GM18951 (cell line): ENCODE measurements at regions not wholly inside any gene's neighbourhood (a gene's known extent, or its start where the extent isn't known, plus 50 kb on each side); places are given as distances from the start of the nearest gene placed in this dataset.

Source experiments
- POLR2A ChIP-seq: IDR thresholded peaks from 4 replicates; pipeline ENCODE4 v1.6.1; 2011; ENCODE audit warnings: mild to moderate bottlenecking; ENCODE audit not compliant: insufficient read length, insufficient read depth; ENCODE audit errors: extremely low read depth
- in situ Hi-C: fragments of 300-500 bp; cut with MboI; formaldehyde crosslinking; loops from one replicate; pipeline ENCODE4 v1.12.0; 2022; ENCODE audit warnings: low sequenced_read_pairs, mixed read lengths, inconsistent platforms; ENCODE audit not compliant: unreplicated experiment

- no peak for TF ChIP-seq POLR2A
- in situ Hi-C loops, result no loop called here
Measured at GRCh38 chr1:30262158-30262557, 461.2 kb downstream of the MATN1 start.

DNA sequence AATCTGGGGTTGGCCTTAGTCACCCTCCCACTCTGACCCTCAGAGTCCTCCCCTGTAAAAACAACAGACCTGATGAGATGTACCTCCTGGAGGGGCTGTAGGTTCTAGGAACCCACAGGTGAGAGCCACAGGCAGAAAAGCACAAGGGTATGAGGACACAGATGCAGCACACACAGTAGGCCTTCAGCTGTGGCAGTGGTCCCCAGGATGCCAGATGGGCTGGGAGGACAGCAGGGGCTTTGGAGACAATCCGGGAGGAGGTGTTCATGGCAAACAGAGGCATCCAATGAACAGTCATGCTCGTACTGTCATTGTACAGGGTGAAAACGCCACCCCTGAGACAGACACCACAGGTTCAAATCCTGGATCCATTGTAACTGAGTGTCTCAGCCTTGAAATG lies 463.1 kb downstream of the MATN1 start:
- TF ChIP-seq POLR2A, result no peak
- in situ Hi-C loops, result no loop called here

- TF ChIP-seq POLR2A, result no peak
Measured at GRCh38 chr1:30259631-30260030, 463.8 kb downstream of the MATN1 start.

DNA sequence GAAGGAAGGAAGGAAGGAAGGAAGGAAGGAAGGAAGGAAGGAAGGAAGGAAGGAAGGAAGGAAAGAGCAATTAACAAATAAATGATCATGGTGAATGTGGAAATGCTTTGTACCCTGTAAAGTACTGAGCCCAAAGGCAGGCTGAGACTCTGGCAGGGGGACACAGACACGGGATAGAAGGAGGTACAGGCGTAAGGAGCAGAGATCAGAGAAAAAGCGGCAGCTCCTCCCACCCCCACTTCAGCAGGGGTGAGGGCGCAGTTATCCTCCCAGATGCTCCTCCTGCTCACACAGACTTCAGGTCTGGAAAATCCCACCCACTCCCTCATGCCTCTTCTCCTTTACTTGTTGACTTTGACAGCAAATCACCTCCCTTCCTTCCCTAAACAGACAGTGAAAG lies 464.5 kb downstream of the MATN1 start:
- TF ChIP-seq POLR2A, result no peak
- in situ Hi-C loops, result no loop called here

More at GRCh38 chr1:30259631-30260030, 463.8 kb downstream of the MATN1 start:
- in situ Hi-C loops, result no loop called here

GRCh38 chr1:30258471-30258870 lies 464.9 kb downstream of the MATN1 start:
- no peak for TF ChIP-seq POLR2A

DNA sequence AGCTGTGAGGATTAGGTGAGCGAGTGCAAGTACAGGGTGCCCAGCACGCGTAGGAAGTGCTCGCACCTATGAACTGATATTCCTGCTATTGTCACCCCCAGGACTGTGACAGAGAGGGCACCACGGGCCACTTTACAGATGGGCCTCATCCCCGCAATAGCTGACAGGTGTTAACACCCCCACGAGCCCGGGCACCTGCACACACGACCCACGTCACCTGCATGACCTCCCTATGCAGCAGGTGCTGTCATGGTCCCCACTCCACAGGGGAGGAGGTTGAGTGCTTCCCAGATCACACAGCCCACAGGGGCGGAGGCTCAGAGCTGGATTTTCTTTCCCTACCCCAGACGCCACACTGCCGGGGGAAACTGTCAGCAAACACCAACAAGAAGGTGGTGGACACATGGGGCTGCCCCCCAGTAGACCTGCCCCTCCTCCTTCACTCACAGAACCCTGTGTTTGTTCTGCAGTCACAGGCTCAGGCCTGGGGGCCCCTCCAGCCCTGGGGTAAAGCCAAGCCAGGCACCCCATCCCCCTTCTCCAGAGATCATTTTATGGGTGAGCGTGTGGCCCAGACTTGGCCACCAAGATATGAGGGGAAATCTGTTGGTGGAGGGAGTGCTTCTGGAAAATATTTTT lies 465.5 kb downstream of the MATN1 start:
- in situ Hi-C loops, result no loop called here
- TF ChIP-seq POLR2A, result no peak

More at GRCh38 chr1:30258471-30258870, 464.9 kb downstream of the MATN1 start:
- in situ Hi-C loops, result no loop called here

GRCh38 chr1:30257322-30257721 lies 466.1 kb downstream of the MATN1 start:
- no peak for TF ChIP-seq POLR2A
- in situ Hi-C loops, result no loop called here

- TF ChIP-seq POLR2A, result no peak
- in situ Hi-C loops, result no loop called here
Measured at GRCh38 chr1:30256911-30257310, 466.5 kb downstream of the MATN1 start.

- in situ Hi-C loops, result no loop called here
- TF ChIP-seq POLR2A, result no peak
Measured at GRCh38 chr1:30255111-30255724, 468.2 kb downstream of the MATN1 start.

- TF ChIP-seq POLR2A, result no peak
- in situ Hi-C loops, result no loop called here
Measured at GRCh38 chr1:30253807-30254440, 469.5 kb downstream of the MATN1 start.

- TF ChIP-seq POLR2A, result no peak
- in situ Hi-C loops, result no loop called here
Measured at GRCh38 chr1:30253361-30253760, 470.0 kb downstream of the MATN1 start.

DNA sequence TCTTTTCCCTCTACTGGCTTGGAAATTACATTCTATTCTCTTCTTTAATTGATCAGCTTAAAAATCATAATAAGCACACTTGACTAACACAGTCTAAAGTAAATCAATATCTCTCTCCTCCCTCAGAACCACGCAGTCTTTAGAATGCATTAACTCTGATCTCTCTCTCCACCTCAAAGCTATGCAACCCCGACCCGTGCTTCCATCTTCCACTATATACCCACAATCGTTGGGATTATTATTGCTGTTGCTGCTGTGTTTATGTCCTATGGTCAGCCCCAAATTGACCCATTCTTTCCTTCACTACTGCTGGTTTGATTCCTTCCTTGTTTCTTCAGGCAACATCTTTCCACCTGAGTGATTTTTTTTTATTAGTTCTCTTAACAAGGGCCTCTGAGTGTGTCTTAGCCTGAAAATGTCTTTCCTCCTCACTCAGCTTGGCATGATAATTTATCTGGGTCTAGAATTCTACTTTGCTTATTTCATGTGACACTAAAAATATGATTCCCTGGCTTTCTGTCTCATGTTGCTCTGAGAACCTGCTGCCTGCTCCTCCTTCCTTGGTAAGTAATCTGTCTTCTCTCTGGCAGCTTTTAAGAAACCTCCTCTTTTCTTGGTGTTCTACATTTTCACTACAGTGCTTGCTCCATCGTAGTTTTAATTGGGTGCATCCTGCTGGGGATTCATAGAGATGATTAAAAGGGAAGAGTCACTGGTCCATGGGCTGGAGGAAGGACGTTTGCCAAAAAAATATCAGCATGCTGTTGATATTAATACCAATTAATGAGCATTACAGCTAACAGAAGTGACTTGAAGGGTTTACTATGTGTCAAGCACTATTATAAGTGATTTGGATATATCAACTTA lies 472.2 kb downstream of the MATN1 start:
- in situ Hi-C loops, result no loop called here
- no peak for TF ChIP-seq POLR2A

DNA sequence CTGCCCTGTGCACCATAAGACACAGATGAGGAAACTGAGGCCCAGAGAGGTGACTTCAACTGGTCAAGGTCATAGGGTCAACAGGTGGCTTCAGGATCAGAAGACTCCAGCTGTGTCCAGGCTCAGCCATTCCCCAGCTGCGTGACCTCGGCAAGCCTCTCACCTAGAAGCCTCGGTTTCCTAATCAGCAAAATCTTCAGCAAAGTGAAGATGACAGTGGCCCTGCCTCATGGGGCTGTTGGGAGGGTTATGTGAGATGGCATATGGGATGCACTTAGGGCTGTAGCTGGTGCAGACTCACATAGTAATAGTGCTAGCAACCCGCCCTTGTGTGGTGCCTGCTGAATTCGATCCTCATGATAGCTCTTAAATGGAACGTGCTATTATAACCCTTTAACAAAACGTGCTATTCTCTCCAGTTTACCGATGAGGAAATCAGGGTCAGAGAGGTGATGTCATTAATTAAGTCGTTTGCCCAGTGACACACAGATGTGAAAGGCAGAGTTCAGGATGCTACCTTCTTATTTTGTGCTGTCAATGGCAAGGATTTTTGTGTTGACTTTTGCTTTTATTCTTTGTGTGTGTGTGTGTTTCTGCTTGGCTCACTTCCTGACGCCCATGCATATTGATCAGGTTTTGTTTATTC lies 472.9 kb downstream of the MATN1 start:
- in situ Hi-C loops, result no loop called here
- TF ChIP-seq POLR2A, result no peak
